Effector CD8-positive, alpha-beta T cell (primary cell): ENCODE measurements at regions not wholly inside any gene's neighbourhood (a gene's known extent, or its start where the extent isn't known, plus 50 kb on each side); places are given as distances from the start of the nearest gene placed in this dataset.

Source experiments
- DNase-seq: peaks from one replicate; lab custom pipeline; 2025; lab: John Stamatoyannopoulos, UW

GRCh38 chr6:167776906-167777627, 49.6 kb upstream of the AFDN start:
- no peak for DNase-seq
